ENCODE measurements at regions not wholly inside any gene's neighbourhood (a gene's known extent, or its start where the extent isn't known, plus 50 kb on each side); places are given as distances from the start of the nearest gene placed in this dataset.

DNA sequence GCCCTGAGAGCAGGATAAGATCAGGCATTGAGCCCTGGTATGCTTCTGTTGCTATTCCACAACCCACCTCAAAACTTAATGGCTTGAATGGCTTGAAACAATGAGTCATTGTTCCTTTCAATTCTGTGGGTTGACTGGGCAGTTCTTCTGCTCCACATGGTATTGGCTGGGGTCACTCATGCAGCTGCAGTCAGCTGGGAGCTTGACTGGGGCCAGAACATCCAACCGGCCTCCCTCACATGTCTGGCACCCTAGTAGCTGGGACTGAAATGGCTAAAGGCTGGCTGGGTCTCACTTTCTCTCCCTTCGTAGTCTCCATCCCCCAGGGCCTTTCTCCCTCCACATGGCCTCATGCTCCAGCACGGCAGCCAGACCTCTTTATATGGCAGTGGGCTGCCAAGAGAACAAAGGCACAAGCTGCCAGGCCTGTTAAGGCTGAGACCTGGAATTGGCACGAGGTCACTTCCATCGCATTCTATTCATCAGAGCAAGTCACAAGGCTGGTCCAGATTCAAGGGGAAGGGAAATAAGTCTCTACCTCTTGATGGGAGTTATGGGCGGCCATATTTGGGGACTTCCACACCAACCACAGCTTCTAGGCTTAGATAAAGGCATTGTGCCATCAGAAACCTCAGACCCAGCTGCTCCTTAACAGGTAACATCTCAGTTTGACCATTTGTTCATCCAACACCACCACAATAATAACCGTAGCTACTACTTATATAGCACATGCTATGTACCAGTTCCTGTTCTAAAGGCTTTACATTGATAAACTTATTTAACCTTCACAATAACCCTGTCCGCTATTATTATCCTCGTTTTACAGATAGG lies 159.7 kb upstream of the ATP6AP2 start:
- Mint-ChIP-seq H3K4me3 (no peak overlapping the region), H3K27me3 (no peaks in the 10 kb centered on the region), H3K9me3 (no peaks in the 10 kb centered on the region), H3K36me3 (no peaks in the 10 kb centered on the region), H3K4me1 (peaks cover 9% of the 10 kb centered on the region), H3K27ac (no peak overlapping the region)
- no peak for DNase-seq

DNA sequence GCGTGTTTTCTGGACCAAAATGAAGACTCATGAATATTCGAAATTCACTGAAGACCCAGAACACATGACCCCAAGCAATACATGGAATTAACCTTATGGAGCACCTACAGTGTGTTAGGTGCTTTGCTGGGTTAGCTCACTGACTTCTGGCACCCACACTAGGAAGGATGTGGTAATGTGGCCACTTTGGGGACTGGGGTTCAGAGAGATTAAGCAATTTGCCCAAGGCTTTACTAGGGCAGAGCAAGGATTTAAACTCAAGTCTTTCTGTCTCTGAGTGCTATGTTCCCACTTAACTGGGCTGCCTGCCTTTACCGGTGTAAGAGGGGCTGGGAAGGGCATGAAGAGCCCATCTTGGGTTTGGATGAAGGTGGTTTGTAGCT lies 162.0 kb upstream of the ATP6AP2 start:
- Mint-ChIP-seq H3K9me3 (no peaks in the 10 kb centered on the region), H3K27ac (no peak overlapping the region), H3K4me1 (peaks cover 9% of the 10 kb centered on the region), H3K27me3 (no peaks in the 10 kb centered on the region), H3K4me3 (no peak overlapping the region), H3K36me3 (no peaks in the 10 kb centered on the region)
- no peak for DNase-seq

DNA sequence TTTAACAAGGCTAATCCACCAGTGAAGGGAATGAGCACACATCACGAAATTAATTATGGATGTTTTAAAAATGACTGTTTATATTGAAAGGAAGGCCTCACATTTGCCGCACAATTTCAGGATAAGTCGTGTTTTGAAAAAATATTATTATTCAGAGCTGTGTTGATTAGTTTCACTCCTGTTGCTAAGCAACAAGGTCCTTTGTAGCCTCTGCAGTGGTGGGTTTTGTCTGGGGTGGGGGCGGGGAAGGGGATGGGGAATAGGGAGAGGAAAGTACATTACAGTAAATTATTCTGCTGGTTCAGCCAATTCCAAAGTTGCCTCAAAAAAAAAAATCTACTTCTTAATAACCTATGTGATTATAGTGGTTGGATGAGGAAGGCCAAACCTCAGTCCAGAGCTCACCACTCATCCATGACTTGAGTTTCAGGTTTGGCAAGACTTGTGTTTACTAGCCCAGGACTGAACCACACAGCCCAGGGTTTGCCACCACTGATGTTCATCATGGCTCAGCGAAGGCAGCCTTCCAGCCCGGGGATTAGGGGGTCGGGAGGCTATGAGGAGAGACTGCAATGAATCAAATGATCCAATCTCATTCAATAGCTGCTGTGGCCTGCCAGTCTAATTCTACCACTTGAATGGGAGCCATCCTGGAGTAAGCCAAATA lies 162.5 kb upstream of the ATP6AP2 start:
- DNase-seq, result no peak
- no peak overlapping the region for H3K4me3 Mint-ChIP-seq
- no peaks in the 10 kb centered on the region for H3K27me3 Mint-ChIP-seq
- no peaks in the 10 kb centered on the region for H3K9me3 Mint-ChIP-seq
- H3K4me1 Mint-ChIP-seq, result peaks cover 9% of the 10 kb centered on the region
- H3K36me3 Mint-ChIP-seq, result no peaks in the 10 kb centered on the region
- no peak overlapping the region for H3K27ac Mint-ChIP-seq

DNA sequence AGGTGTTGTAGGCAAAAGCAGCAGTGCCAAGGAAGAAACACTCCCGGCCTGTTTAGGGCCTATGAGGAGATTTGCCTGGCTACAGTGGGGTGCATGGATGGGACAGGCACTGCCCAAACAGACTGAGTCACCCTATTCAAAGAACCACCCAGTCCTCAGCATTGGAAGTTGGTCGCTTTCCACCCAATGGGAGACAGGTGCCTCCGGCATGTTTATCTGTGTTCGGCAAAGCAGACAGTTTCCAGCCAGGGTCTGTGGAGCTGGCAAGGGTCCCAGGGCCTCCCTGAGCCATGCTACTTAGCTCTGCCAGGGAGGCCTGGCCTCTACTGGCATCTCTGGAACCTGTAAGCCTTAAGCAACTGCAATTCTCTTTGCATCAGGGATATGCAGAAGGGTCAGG lies 165.1 kb upstream of the ATP6AP2 start:
- H3K36me3 Mint-ChIP-seq, result no peaks in the 10 kb centered on the region
- H3K4me1 Mint-ChIP-seq, result peaks cover 9% of the 10 kb centered on the region
- H3K9me3 Mint-ChIP-seq, result no peaks in the 10 kb centered on the region
- no peaks in the 10 kb centered on the region for H3K27me3 Mint-ChIP-seq
- H3K4me3 Mint-ChIP-seq, result no peak overlapping the region
- H3K27ac Mint-ChIP-seq, result no peak overlapping the region
- no peak for DNase-seq

DNA sequence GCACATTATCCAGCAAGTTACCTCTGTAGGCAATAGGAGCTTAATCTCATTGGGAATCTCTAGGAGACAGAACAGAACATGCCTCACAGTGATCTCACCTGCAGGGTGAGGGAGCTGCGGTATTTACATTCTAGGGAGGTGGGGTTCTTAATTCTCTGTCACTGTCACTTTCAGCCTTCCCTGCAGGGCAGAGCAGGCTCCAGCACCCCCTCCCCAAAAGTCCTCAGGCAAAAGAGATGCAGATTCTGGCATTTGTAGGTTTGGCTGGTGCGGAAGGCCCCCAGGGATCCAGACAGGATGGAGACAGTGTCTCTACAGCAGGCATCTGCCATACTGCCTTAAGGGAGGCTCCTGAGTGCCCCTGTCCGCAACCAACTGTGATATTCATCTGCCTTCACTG lies 166.4 kb upstream of the ATP6AP2 start:
- H3K9me3 Mint-ChIP-seq, result peaks cover 2% of the 10 kb centered on the region
- H3K4me3 Mint-ChIP-seq, result no peak overlapping the region
- no peaks in the 10 kb centered on the region for H3K27me3 Mint-ChIP-seq
- peaks cover 9% of the 10 kb centered on the region for H3K4me1 Mint-ChIP-seq
- no peak overlapping the region for H3K27ac Mint-ChIP-seq
- no peaks in the 10 kb centered on the region for H3K36me3 Mint-ChIP-seq
- DNase-seq, result no peak

DNA sequence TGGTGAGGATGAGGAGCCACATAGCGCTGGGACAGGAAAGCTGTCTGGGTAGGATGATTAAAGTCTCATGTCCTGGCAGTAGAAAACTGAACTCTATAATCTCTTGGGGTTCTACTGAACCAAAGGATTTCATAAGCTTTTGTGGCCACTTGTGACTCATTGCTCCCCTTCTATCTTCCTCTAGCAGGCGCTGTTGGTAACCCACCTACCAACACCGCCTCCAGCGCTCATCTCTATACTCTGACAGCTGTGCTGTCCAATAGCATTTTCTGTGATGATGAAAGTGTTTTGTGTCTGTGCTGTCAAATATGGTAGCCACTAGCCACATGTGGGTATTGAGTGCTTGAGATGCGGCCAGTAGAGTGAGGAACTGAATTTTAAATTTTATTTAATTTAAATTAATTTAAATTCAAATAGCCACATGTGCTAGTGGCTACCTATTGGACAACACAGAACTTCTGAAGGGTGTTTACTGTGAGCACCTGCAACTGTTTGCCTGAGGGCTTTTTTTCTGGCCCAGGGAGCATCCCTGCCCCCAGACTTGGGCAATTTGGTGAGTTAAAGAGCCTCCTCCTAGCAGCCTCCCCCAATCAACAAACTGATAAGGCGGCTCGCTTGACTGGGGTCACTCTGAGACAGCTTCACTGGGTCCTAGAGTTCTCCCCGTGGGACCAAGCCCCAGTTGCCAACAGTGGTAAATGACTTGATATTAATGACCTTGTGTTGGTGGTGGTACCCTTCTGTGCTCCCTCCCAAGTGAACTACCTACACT lies 169.2 kb upstream of the ATP6AP2 start:
- H3K36me3 Mint-ChIP-seq, result no peaks in the 10 kb centered on the region
- no peaks in the 10 kb centered on the region for H3K4me1 Mint-ChIP-seq
- H3K9me3 Mint-ChIP-seq, result peaks cover 2% of the 10 kb centered on the region
- H3K4me3 Mint-ChIP-seq, result no peak overlapping the region
- no peaks in the 10 kb centered on the region for H3K27me3 Mint-ChIP-seq
- no peak for DNase-seq
- H3K27ac Mint-ChIP-seq, result no peak overlapping the region

DNA sequence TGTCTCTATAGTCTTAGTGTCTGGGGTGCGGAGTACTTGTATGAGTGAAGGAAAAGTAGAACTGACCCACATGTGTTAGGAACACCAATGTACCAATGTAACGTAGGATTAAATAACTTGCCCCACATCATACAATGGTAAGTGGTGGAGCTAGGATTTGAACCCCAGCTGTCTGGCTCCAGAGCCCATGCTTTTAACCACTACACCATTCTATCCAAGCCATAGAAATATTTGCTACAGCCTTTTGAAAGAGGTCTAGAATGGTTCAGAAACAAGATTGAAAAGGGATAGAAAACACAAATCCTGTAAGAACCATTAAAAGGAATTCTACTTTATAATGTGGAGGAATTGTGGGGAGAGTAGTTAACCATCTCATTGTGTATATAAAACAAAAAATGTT lies 169.9 kb upstream of the ATP6AP2 start:
- Mint-ChIP-seq H3K27ac (no peak overlapping the region), H3K36me3 (no peaks in the 10 kb centered on the region), H3K4me3 (no peak overlapping the region), H3K27me3 (no peaks in the 10 kb centered on the region), H3K9me3 (peaks cover 2% of the 10 kb centered on the region), H3K4me1 (no peaks in the 10 kb centered on the region)
- no peak for DNase-seq

DNA sequence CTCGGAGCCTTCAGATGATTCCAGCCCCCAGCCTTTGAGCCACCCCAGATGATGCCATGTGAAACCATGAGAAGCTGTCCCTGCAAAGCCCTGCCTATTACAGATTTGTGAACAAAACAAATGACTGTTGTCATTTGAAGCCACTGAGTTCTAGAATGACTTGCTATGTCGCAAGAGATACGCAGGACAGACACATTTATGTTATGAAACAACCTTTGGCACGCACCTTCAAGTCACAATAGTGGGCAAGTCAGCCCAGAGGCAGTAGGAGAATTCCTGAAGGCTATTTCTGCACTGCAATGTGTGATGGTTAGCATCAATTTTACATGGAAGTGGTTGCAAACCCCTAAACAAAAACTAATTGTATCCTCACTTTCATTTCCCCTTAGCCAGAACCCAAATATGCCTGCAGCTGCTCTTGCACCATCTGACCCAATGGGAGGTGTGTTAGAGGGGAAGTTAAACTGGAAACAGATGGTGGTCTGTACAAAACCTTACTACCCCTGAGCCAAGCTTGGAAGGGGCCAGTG lies 174.4 kb upstream of the ATP6AP2 start:
- DNase-seq, result no peak
- H3K9me3 Mint-ChIP-seq, result peaks cover 2% of the 10 kb centered on the region
- H3K27ac Mint-ChIP-seq, result no peak overlapping the region
- H3K4me1 Mint-ChIP-seq, result no peaks in the 10 kb centered on the region
- no peak overlapping the region for H3K4me3 Mint-ChIP-seq
- no peaks in the 10 kb centered on the region for H3K27me3 Mint-ChIP-seq
- no peaks in the 10 kb centered on the region for H3K36me3 Mint-ChIP-seq

DNA sequence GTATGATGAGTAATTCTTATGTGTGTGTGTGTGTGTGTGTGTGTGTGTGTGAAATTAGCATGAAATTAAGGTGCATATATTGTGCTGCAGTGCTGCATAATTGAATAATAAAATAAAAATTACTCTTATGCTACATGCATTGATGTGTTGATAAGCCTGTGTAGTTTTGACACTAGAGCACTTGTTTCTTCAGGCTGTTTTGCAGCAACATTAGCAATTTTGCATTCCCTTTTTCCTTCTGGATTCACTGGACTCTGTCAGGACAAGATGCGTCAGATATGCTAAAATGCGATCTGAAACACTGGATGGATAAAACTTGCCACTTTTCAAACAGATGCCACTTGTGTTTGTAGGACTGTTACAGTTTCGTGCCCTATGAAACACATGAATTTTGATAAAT lies 175.4 kb upstream of the ATP6AP2 start:
- no peak for DNase-seq
- H3K4me3 Mint-ChIP-seq, result no peak overlapping the region
- peaks cover 2% of the 10 kb centered on the region for H3K9me3 Mint-ChIP-seq

DNA sequence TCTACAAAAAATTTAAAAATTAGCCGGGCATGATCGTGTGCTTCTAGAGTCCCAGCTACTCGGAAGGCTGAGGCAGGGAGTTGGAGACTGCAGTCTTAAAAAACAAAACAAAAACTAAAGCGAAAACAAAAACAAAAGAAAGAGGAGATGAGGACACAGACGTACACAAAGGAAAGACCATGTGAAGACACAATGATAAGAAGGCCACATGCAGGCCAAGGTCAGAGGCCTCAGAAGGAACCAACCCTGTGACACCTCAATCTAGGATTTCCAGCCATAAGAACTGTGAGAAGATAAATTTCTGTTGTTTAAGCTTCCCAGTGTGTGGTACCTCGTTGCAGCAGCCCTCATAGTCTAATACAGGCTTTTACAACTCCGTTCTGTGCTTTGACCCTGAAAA lies 177.0 kb upstream of the ATP6AP2 start:
- no peak overlapping the region for H3K27ac Mint-ChIP-seq
- no peaks in the 10 kb centered on the region for H3K36me3 Mint-ChIP-seq
- no peaks in the 10 kb centered on the region for H3K27me3 Mint-ChIP-seq
- DNase-seq, result no peak
- no peak overlapping the region for H3K4me3 Mint-ChIP-seq
- no peaks in the 10 kb centered on the region for H3K4me1 Mint-ChIP-seq
- H3K9me3 Mint-ChIP-seq, result no peaks in the 10 kb centered on the region

More for the DNA sequence above, 175.4 kb upstream of the ATP6AP2 start:
- H3K36me3 Mint-ChIP-seq, result no peaks in the 10 kb centered on the region
- H3K27ac Mint-ChIP-seq, result no peak overlapping the region
- H3K27me3 Mint-ChIP-seq, result no peaks in the 10 kb centered on the region
- no peaks in the 10 kb centered on the region for H3K4me1 Mint-ChIP-seq

DNA sequence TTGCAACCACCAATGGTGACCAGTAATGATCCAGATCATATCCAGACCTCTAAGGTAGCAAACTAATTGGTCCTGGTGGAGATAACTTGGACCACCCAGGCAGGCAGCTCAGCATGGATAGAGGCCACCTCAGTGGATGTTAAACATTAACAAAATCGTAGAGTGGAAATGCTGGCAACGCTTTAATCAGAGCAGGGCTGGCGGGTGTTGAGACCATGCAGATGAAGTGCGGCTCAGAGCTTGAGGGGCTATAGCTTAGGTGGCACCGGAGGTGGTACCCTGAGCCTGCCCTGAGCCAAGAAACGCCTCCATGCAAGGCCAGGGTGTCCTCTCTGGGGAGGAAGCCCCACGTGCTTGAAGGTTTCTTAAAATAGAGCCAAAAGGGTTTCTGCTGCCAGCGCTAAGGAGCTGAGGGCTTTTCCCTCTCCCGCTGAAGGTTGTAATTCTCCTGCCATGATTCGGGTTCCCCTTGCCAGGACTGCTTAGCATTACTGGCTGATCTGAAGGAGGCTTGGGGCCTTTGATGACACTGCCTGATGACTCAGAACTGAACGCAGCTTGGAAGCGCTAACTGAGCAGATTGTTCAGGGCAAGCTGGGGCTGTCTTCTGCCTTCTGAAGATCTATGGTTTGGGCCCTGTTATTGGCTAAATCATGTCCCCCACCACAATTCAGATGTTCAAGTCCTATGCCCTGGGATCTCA lies 177.8 kb upstream of the ATP6AP2 start:
- H3K27me3 Mint-ChIP-seq, result no peaks in the 10 kb centered on the region
- no peak overlapping the region for H3K27ac Mint-ChIP-seq
- H3K4me3 Mint-ChIP-seq, result no peak overlapping the region
- no peaks in the 10 kb centered on the region for H3K36me3 Mint-ChIP-seq
- no peaks in the 10 kb centered on the region for H3K9me3 Mint-ChIP-seq
- H3K4me1 Mint-ChIP-seq, result no peaks in the 10 kb centered on the region
- no peak for DNase-seq

DNA sequence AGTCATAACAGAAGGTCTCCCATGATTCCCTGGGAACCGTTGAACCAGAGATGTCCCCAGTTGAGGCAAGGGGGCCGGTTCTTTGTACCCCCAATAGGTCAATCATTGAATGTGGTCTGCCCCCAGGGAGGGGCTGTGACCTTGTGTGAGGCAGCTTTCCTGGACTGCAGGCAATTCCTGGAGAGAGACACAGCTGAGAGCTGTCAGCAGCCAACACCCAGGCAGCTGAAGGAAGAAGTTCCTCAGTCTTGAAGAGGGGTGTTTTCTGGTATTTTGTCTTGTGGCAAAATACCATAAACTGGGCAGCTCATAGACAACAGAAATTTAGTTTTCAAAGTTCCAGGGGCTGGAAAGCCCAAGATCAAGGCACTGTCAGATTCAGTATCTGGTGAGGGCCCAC lies 185.7 kb upstream of the ATP6AP2 start:
- H3K4me3 Mint-ChIP-seq, result no peak overlapping the region
- no peaks in the 10 kb centered on the region for H3K36me3 Mint-ChIP-seq
- no peaks in the 10 kb centered on the region for H3K27me3 Mint-ChIP-seq
- no peak overlapping the region for H3K27ac Mint-ChIP-seq
- H3K4me1 Mint-ChIP-seq, result no peaks in the 10 kb centered on the region
- peaks cover 2% of the 10 kb centered on the region for H3K9me3 Mint-ChIP-seq
- DNase-seq, result no peak

DNA sequence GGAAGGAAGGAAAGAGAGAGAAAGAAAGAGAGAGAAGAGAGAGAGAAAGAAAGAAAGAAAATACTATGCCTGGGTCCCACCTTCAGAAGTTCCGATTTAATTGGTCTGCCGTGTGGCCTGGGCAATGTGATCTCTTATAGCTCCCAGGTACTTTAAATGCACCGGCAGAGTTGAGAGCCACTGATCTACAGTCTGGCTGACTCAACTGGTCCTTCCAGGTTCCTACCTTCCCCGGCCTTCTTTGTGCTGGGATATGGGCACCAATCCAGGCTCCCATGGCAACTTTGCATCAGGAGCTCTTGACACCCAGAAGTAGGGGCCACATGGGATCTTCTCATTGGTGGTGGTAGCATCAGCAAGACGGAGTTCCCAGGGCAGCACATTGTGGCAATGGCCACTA lies 186.5 kb upstream of the ATP6AP2 start:
- Mint-ChIP-seq H3K4me1 (no peaks in the 10 kb centered on the region), H3K4me3 (no peak overlapping the region), H3K27me3 (no peaks in the 10 kb centered on the region), H3K9me3 (peaks cover 2% of the 10 kb centered on the region), H3K36me3 (no peaks in the 10 kb centered on the region), H3K27ac (no peak overlapping the region)
- DNase-seq, result no peak

DNA sequence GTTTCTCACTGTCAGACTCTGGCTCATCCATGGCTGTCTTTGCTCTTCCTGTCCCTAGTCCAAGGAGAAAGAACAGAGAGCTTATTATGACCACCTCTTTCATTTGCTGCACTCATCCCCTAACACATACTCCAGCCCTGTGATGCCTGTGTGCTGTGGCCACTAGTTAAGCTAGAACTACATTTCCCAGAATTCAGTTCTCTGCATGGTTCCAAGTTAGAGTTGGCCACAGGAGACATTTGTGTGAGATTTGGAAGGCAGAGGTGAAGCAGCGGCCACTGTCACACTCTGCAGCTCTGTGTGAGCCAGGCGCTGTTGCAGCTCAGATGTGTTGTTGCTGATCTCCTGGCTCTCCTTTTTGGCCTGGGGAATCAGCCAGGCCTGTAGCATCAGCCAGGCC lies 188.2 kb upstream of the ATP6AP2 start:
- no peaks in the 10 kb centered on the region for H3K27me3 Mint-ChIP-seq
- DNase-seq, result no peak
- no peaks in the 10 kb centered on the region for H3K4me1 Mint-ChIP-seq
- H3K4me3 Mint-ChIP-seq, result no peak overlapping the region
- no peaks in the 10 kb centered on the region for H3K36me3 Mint-ChIP-seq
- peaks cover 2% of the 10 kb centered on the region for H3K9me3 Mint-ChIP-seq
- no peak overlapping the region for H3K27ac Mint-ChIP-seq

DNA sequence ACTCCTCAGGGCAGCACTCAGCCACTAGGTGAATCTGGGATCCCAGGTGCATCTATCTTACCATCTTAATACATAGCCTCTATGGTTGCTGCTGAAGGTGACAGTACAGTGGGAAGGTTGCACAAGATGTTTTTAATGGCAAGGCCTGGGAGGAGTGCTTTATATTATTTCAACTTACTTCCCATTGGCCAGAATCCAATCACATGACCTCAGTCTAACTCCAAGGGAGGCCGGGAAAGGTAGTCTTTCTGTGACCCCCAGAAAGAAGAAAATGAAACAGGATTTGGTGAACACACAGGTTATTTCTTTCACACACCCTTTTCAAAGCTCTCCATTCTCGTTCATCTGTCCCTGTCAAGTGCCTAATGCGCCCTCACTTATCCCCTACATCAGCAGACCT lies 189.1 kb upstream of the ATP6AP2 start:
- DNase-seq, result no peak
- no peaks in the 10 kb centered on the region for H3K9me3 Mint-ChIP-seq
- H3K36me3 Mint-ChIP-seq, result no peaks in the 10 kb centered on the region
- no peaks in the 10 kb centered on the region for H3K27me3 Mint-ChIP-seq
- no peak overlapping the region for H3K27ac Mint-ChIP-seq
- H3K4me3 Mint-ChIP-seq, result no peak overlapping the region
- H3K4me1 Mint-ChIP-seq, result no peaks in the 10 kb centered on the region
